GM21381 (cell line): ENCODE measurements at regions not wholly inside any gene's neighbourhood (a gene's known extent, or its start where the extent isn't known, plus 50 kb on each side); places are given as distances from the start of the nearest gene placed in this dataset.
"Not testable (repeated sequence)": the region's sequence is repeated elsewhere in the genome, so short reads cannot be mapped to it uniquely, and the experiment has no call there.

ENCODE experiments used
- ATAC-seq: cut with Tn5 transposase; IDR thresholded peaks from one replicate; pipeline ENCODE4 v1.9.1; 2021; ENCODE audit warnings: mild to moderate bottlenecking, moderate library complexity; ENCODE audit not compliant: unreplicated experiment

DNA sequence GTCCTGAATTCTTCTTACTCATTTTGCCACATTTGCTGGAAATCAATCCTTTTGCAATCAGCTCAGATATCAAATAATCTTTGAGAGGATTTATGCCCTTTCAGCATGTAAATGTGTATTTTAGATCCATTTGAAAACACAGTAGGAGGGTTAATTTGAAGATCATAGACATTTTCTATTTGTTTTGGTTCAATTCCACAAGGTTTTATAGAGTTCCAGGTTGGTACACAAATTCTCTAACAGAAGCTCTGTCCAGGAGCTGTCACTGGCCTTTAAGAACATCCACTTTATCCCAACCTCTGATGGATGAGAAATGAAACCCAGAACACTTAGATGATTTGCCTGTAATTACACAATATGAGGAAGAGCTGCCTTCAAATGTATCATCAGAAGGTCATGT lies 157.3 kb upstream of the CHAC2 start:
- no peak for ATAC-seq

DNA sequence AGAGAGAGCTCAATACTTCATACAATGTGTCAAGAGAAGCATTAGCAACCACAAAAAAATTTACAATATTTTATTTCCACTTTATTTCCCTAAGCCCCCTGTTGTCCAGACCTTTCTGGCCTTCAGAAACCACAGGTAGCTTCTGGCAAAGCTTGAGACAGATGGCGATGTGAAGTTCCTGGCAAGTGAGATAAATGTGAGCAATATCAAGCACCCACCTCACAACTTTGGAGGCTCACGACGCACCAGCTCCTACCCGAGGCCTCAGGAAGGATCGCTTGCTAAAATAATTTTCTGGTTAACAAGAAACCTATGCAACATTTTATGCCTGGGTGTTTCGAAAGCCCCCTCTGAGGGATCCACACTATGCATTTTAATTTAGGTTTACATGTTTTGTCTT lies 158.1 kb upstream of the CHAC2 start:
- no peak for ATAC-seq

DNA sequence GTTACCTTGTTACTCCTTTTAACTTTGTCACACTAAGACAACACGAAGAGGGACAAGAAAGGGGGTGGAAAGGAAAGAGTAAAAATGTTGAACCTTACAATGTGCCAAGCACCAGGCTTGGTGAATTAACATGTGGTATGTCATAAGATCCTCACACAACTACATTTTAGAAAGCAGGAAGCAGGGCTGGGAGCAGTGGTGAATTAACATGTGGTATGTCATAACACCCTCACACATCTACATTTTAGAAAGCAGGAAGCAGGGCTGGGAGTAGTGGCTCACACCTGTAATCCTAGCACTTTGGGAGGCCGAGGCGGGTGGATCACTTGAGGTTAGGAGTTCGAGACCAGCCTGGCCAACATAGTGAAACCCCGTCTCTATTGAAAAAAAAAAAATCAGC lies 159.3 kb upstream of the CHAC2 start:
- no peak for ATAC-seq

DNA sequence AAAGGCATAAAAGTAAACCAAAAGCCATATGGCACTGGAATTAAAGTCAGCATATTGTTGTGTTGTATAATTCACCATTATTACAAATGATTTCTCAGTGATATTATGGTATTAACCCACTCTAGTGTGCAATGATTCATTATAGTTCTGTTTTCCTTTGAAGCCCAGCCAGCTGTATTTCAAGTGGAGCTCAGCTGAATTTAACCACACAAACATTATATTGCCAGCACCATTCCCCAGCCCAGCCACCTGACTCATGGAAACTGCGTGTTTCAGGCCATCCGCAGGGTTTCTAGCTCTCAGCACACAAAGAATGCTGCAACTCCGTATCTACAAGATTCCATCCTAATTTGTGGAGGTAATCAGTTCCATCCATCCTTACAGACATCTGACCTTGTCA lies 166.8 kb upstream of the CHAC2 start:
- ATAC-seq = no peak

DNA sequence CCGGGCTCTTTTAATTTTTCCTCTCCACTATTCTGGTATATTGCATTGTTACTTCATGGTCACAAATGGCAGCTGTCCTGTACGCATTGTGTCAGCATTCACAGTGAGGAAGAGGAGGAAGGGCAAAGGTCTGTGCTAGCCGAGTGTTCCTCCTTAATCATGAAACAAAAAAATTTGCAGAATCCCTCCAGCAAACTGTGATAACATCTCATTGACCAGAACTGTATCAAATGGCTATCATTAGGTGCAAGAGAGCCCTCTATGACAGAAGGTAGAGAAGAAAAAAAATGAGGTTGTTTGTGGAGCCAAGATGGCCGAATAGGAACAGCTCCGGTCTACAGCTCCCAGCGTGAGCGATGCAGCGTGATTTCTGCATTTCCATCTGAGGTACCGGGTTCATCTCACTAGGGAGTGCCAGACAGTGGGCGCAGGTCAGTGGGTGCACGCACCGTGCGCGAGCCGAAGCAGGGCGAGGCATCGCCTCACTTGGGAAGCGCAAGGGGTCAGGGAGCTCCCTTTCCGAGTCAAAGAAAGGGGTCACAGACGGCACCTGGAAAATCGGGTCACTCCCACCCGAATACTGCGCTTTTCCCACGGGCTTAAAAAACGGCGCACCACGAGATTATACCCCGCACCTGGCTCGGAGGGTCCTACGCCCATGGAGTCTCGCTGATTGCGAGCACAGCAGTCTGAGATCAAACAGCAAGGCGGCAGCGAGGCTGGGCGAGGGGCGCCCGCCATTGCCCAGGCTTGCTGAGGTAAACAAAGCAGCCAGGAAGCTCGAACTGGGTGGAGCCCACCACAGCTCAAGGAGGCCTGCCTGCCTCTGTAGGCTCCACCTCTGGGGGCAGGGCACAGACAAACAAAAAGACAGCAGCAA lies 180.6 kb upstream of the CHAC2 start:
- not testable (repeated sequence) for ATAC-seq

- ATAC-seq = no peak
Measured at GRCh38 chr2:53584986-53585385, 182.6 kb upstream of the CHAC2 start.

GRCh38 chr2:53583583-53583982 lies 184.0 kb upstream of the CHAC2 start:
- no peak for ATAC-seq

DNA sequence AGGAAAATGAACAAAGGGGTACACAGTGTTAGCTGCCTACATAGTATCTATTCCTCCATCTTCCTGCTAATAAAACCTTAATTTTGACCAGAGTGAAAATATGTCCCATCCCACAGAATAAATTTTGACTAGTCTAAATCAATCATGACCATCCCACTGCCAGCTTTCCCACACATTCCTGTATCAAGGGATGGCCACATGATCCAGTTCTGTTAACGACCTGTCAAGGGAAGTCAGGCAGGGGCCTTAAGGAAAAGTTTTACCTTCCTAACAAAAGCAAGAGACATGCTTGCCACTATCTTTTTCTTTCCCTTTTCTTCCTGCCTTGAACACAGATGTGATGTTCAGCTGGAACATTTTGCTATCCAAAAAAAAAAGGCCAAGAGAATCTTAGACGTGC lies 185.0 kb upstream of the CHAC2 start:
- no peak for ATAC-seq

DNA sequence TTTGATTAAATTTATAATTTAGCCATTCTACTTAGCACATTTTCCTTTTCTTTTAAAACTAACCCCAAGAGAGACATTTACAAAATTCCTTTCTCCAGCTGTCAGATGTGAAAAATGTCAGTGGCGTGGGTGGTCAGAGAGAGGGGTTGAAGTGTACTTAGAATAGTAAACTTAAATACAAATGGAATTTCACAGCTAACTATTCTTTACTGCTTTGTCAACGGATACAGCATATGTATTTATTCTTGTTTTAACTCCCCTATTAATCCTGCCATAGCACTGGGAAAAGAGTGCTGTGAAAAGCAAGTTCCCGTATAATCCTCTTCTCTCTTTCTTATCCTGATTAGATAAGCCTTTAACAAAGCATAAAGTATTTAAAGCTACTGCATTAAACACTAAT lies 191.4 kb upstream of the CHAC2 start:
- ATAC-seq = no peak

DNA sequence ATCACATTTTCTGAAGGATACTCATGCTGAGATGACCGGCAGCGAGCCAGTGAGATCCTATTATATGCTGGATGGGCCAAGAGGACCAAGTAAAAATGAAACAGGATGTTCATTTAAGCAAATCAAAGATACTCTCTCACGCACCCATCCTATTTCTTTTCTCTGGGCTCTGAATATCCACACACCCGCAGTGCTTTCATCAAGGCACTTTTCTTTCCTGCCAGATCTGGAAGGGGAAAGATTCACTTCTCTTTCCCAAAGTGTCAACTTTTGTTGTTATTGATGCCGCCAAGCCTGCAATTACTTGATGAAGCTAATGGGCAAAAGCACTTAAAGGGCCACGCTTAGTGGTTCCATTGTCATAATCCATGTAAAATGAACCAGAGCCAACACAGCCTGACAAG lies 191.9 kb upstream of the CHAC2 start:
- no peak for ATAC-seq

GRCh38 chr2:53572696-53573095 lies 194.9 kb upstream of the CHAC2 start:
- no peak for ATAC-seq

DNA sequence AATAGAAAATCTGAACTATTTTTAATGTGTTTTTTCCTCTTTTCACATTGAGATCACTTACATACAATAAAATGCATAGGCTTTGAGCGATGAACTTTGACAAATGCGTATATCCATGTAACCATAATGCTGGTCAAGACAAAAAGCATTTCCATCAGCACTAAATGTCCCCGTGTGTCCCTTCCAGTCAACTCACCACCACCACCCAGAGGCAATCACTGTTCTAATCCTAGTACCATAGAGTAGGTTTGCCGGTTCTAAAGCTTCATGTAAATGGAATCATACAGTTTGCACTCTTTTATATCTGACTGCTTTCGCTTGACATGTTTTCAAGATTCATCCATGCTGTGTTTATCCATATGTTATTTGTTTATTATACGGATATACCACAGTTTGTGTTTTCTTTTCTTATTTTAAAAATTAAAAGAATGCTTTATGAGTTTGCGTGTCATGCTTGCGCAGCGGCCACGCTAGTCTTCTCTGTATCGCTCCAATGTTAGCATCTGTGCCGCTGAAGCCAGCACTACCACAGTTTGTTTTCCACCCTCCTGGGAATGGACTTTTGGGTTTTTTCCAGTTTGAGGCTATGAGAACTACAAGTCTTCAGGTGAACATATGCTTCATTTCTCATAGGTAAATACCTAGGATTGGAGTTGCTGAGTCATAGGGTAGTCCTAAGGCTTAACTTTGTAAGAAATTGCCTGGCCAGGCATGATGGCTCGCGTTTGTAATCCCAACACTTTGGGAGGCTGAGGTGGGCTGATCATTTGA lies 197.5 kb upstream of the CHAC2 start:
- no peak for ATAC-seq

DNA sequence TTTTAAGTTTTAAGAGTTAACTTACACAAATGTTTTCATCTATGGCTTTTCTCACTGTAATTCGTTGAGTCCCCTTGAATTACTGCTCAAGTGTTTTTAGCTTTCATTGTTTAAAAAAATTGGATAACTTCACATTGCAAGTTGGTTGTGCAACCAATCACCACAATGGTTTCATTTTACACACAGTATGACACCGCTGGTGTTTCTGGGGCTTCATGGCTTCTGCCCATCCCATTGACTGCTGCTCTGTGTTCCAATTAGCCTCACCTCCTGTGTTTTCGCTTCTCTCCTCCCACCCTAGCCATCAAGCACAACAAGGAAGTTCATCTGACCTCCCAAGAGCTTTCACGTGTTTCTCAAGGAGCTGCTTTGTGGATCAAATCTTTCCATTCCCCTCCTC lies 199.1 kb upstream of the CHAC2 start:
- ATAC-seq = no peak

DNA sequence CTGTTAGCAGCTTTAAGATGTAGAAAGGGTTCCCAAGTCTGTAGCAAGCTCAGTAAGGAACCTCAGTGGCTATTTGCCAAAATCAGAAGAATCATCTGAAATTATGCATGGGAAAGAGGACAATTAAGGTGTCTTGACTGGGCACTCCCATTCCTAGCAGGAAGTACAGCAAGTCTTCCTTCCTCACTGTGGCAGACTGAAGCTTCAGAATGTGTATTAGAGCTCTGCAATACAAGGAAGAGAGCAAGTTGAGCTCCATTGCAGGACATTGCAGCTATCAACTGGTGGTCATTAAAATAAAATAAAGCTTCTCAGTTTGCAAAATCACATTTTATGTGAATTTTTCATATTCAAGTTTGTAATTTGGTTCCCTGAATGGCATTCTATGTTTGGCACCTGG lies 200.5 kb upstream of the CHAC2 start:
- ATAC-seq = no peak

DNA sequence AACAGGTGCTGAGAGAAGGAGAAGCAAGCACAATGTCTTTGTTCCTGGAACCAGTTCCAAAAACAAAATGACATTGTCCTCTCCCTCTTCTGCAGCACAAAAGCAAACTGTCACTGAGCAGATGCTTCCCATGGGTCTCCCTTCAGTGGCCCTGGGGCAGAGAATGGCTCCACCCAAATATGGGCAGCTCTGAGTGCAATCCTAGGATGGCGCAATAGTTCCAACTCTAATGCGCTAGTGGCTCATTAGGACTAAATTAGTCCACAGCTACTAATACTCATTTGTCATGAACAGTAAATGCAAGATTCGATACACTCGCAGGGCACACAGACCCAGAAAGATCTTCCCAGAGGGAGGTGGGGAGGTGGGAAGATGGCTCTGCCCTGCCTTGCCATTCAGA lies 205.2 kb upstream of the CHAC2 start:
- no peak for ATAC-seq

- ATAC-seq = no peak
Measured at GRCh38 chr2:53561155-53561554, 206.4 kb upstream of the CHAC2 start.

DNA sequence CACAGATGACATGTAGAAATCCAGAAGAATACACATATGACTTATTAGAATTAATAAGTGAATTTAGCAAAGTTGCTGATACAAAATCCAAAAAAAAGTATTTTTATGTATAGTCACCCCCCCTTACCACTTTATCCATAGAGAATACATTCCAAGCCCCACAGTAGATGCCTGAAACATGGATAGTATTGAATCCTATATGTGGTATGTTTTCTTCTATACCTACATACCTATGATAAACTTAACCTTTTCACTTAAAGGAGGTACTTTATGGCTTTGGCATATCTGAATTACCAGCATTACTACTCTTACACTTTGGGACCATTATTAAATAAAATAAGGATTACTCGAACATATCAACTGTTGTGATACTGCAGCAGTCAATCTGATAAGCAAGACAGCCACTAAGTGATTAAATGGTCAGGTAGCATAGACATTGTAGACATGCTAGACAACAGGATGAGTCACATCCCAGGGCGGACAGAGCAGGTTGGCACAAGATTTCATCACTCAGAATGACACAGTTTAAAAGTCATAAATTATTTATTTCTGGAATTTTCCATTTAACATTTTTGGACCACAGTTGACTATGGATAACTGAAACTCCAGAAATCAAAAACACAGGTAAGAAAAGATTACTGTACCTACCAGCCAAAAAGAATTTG lies 208.2 kb upstream of the CHAC2 start:
- no peak for ATAC-seq

DNA sequence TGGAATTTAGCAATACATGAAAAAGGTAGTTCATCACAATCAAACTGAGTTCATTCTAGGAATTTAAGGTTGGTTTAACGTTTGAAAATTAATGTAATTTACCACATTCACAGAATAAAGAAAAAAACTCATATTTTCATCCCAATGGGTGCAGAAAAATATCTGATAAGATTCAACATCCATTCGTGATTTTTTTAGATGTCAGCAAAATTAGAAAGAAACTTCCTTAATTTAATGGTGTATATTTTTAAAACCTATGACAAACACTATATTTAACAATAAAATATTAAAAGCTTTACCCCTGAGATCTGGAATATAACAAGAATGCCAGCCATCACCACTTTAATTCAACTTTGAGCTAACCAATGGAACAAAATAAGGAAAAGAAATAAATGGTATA lies 208.7 kb upstream of the CHAC2 start:
- no peak for ATAC-seq

- ATAC-seq = no peak
Measured at GRCh38 chr2:53549497-53549896, 218.1 kb upstream of the CHAC2 start.

GRCh38 chr2:53545604-53546003 lies 222.0 kb upstream of the CHAC2 start:
- ATAC-seq = no peak

GRCh38 chr2:53544871-53545558 lies 222.6 kb upstream of the CHAC2 start:
- no peak for ATAC-seq
